SK-N-SH (cell line): ENCODE measurements at regions not wholly inside any gene's neighbourhood (a gene's known extent, or its start where the extent isn't known, plus 50 kb on each side); places are given as distances from the start of the nearest gene placed in this dataset.

ENCODE experiments used
- CTCF ChIA-PET: fragments of 300-600, 350-600 bp; formaldehyde crosslinking; extraction: SDS; loops from one replicate; lab custom pipeline; 2021; lab: Yijun Ruan, JAX
- POLR2A ChIA-PET: fragments of 350-600 bp; sonication (Branson Sonifier 250); formaldehyde crosslinking; extraction: SDS; loops from one replicate; lab custom pipeline; 2020; ENCODE audit warnings: antibody characterized with exemption, inconsistent platforms; lab: Yijun Ruan, JAX
- DNase-seq: peaks from one replicate; pipeline ENCODE4 v3.0.0; 2012
- H2AFZ ChIP-seq: fragments of 200-600 bp; sonication (generic); 2 replicates; pipeline ENCODE4 v1.8.1; 2016; ENCODE audit warnings: antibody characterized with exemption, mild to moderate bottlenecking, low read depth
- H3F3A ChIP-seq: fragments of 200-600 bp; sonication (generic); replicated peaks from 2 replicates; pipeline ENCODE3; 2016; ENCODE audit warnings: antibody characterized with exemption, mild to moderate bottlenecking; ENCODE audit not compliant: insufficient read depth
- H3K27ac ChIP-seq, 2 experiments: fragments of 200-500 bp in 1 of 2; fragments of 200-600 bp in 1 of 2; sonication (Bioruptor generic) in 1 of 2; sonication (generic), shearing (Covaris generic) in 1 of 2; 2 replicates each; pipeline versions ENCODE4 v1.5.1 to v1.6.1; 2014 to 2016; ENCODE audit warnings: low read depth in 2 of 2, inconsistent platforms in 1 of 2, low read length in 1 of 2, mild to moderate bottlenecking in 1 of 2, mixed read lengths in 1 of 2
- H3K27me3 ChIP-seq: fragments of 200-600 bp; sonication (generic), shearing (Covaris generic); 2 replicates; pipeline ENCODE4 v1.6.1; 2016; ENCODE audit warnings: mixed run types; ENCODE audit not compliant: insufficient read depth
- H3K36me3 ChIP-seq, 2 experiments: fragments of 200-500 bp in 1 of 2; fragments of 200-600 bp in 1 of 2; sonication (Bioruptor generic) in 1 of 2; sonication (generic) in 1 of 2; replicated peaks in 1 of 2; 2 replicates each; pipeline versions ENCODE3 to v1.5.1; 2014 to 2016; ENCODE audit warnings: low read length in 1 of 2, mild to moderate bottlenecking in 1 of 2; ENCODE audit not compliant: insufficient read depth in 2 of 2, control insufficient read depth in 1 of 2
- H3K4me1 ChIP-seq, 2 experiments: fragments of 200-500 bp in 1 of 2; fragments of 200-600 bp in 1 of 2; sonication (Bioruptor generic) in 1 of 2; sonication (generic), shearing (Covaris generic) in 1 of 2; 2 replicates each; pipeline versions ENCODE4 v1.5.1 to v1.6.1; 2014 to 2016; ENCODE audit warnings: low read depth in 1 of 2, low read length in 1 of 2, mixed run types in 1 of 2; ENCODE audit not compliant: insufficient read depth in 2 of 2, control insufficient read depth in 1 of 2
- H3K4me2 ChIP-seq: fragments of 200-600 bp; sonication (generic), shearing (Covaris generic); 2 replicates; pipeline ENCODE4 v1.6.1; 2017; ENCODE audit warnings: mixed run types
- H3K4me3 ChIP-seq, 2 experiments: fragments of 200-500 bp in 1 of 2; fragments of 200-600 bp in 1 of 2; sonication (Bioruptor generic) in 1 of 2; sonication (generic), shearing (Covaris generic) in 1 of 2; 2 replicates each; pipeline versions ENCODE4 v1.5.1 to v1.8.1; 2014 to 2016; ENCODE audit warnings: low read depth in 2 of 2, inconsistent platforms in 1 of 2, low read length in 1 of 2, mild to moderate bottlenecking in 1 of 2, mixed read lengths in 1 of 2, moderate library complexity in 1 of 2
- H3K79me2 ChIP-seq: fragments of 200-600 bp; sonication (generic); 2 replicates; pipeline ENCODE4 v1.8.1; 2017; ENCODE audit warnings: mild to moderate bottlenecking; ENCODE audit not compliant: insufficient read depth
- H3K9ac ChIP-seq: fragments of 200-600 bp; sonication (generic); 2 replicates; pipeline ENCODE4 v1.6.1; 2017; ENCODE audit warnings: mixed run types
- H3K9me2 ChIP-seq: fragments of 200-600 bp; sonication (generic); 2 replicates; pipeline ENCODE4 v1.6.1; 2017; ENCODE audit warnings: mixed run types
- H3K9me3 ChIP-seq: fragments of 200-600 bp; sonication (generic); 2 replicates; pipeline ENCODE4 v1.6.1; 2017; ENCODE audit warnings: mixed run types, mild to moderate bottlenecking, moderate library complexity
- H4K20me1 ChIP-seq: fragments of 200-600 bp; sonication (generic); 2 replicates; pipeline ENCODE4 v1.6.1; 2017; ENCODE audit warnings: mild to moderate bottlenecking, mixed run types; ENCODE audit not compliant: insufficient read depth
- CHD2 ChIP-seq: fragments of 150-350 bp; IDR thresholded peaks from 2 replicates; pipeline ENCODE4 v1.6.1; 2018; ENCODE audit warnings: low read length; ENCODE audit not compliant: partially characterized antibody
- ELF1 ChIP-seq: IDR thresholded peaks from 2 replicates; pipeline ENCODE4 v1.4.0; 2012
- FOSL2 ChIP-seq: IDR thresholded peaks from 2 replicates; pipeline ENCODE4 v1.4.0; 2012; ENCODE audit warnings: low read depth, mild to moderate bottlenecking, moderate library complexity, borderline replicate concordance
- FOXJ3 ChIP-seq: sonication (generic); formaldehyde crosslinking; IDR thresholded peaks from 2 replicates; pipeline ENCODE4 v1.5.1; 2020; ENCODE audit warnings: mild to moderate bottlenecking, missing genetic modification reagents
- GABPA ChIP-seq: IDR thresholded peaks from 2 replicates; pipeline ENCODE4 v1.4.0; 2012; ENCODE audit warnings: low read depth, mild to moderate bottlenecking
- GATA2 ChIP-seq: sonication (generic); formaldehyde crosslinking; IDR thresholded peaks from 2 replicates; pipeline ENCODE4 v1.5.0; 2020; ENCODE audit warnings: mild to moderate bottlenecking, missing genetic modification reagents
- JUND ChIP-seq: IDR thresholded peaks from 2 replicates; pipeline ENCODE4 v1.4.0; 2012
- NFIC ChIP-seq: IDR thresholded peaks from 2 replicates; pipeline ENCODE4 v1.4.0; 2012; ENCODE audit warnings: borderline replicate concordance
- NRF1 ChIP-seq: IDR thresholded peaks from 2 replicates; pipeline ENCODE4 v1.6.1; 2012; ENCODE audit warnings: low read depth, mild to moderate bottlenecking, low read length
- RAD21 ChIP-seq: IDR thresholded peaks from 2 replicates; pipeline ENCODE4 v1.6.1; 2012; ENCODE audit warnings: mild to moderate bottlenecking, low read length
- RCOR1 ChIP-seq: fragments of 150-350 bp; IDR thresholded peaks from 2 replicates; pipeline ENCODE4 v1.6.1; 2017; ENCODE audit warnings: antibody characterized with exemption, low read length
- RXRA ChIP-seq: IDR thresholded peaks from 2 replicates; pipeline ENCODE4 v1.4.0; 2012; ENCODE audit warnings: low read depth, mild to moderate bottlenecking, borderline replicate concordance
- SIN3A ChIP-seq: IDR thresholded peaks from 2 replicates; pipeline ENCODE4 v1.6.1; 2012; ENCODE audit warnings: low read depth, mild to moderate bottlenecking, low read length, moderate library complexity, borderline replicate concordance
- SMC3 ChIP-seq: IDR thresholded peaks from 2 replicates; pipeline ENCODE4 v1.6.1; 2012; ENCODE audit warnings: low read depth, low read length, improper control_type of control experiment
- TAF1 ChIP-seq: IDR thresholded peaks from 2 replicates; pipeline ENCODE4 v1.6.1; 2012; ENCODE audit warnings: low read depth, mild to moderate bottlenecking, low read length, moderate library complexity, borderline replicate concordance
- TEAD4 ChIP-seq: IDR thresholded peaks from 2 replicates; pipeline ENCODE4 v1.4.0; 2012; ENCODE audit warnings: mild to moderate bottlenecking, borderline replicate concordance; ENCODE audit not compliant: insufficient read depth
- YY1 ChIP-seq: IDR thresholded peaks from 2 replicates; pipeline ENCODE4 v1.4.0; 2012; ENCODE audit warnings: low read depth, mild to moderate bottlenecking
- WGBS: methylation state at CpG from one replicate; pipeline ENCODE4 v1.1.6; 2017; ENCODE audit warnings: low lambda C conversion rate; 5-methylcytosine and 5-hydroxymethylcytosine counted together
- TF ChIP-seq, protein P1 (sequence below): fragments of 200-600 bp; sonication (generic); IDR thresholded peaks from 2 replicates; pipeline ENCODE4 v1.6.1; 2017; ENCODE audit warnings: antibody characterized with exemption, mild to moderate bottlenecking, moderate library complexity
- TF ChIP-seq, protein P2 (sequence below): IDR thresholded peaks from 2 replicates; pipeline ENCODE4 v1.4.0; 2012; ENCODE audit warnings: low read depth, borderline replicate concordance
- TF ChIP-seq, protein P3 (sequence below): fragments of 150-350 bp; IDR thresholded peaks from 2 replicates; pipeline ENCODE4 v1.6.1; 2016; ENCODE audit warnings: mild to moderate bottlenecking, low read depth, low read length

DNA sequence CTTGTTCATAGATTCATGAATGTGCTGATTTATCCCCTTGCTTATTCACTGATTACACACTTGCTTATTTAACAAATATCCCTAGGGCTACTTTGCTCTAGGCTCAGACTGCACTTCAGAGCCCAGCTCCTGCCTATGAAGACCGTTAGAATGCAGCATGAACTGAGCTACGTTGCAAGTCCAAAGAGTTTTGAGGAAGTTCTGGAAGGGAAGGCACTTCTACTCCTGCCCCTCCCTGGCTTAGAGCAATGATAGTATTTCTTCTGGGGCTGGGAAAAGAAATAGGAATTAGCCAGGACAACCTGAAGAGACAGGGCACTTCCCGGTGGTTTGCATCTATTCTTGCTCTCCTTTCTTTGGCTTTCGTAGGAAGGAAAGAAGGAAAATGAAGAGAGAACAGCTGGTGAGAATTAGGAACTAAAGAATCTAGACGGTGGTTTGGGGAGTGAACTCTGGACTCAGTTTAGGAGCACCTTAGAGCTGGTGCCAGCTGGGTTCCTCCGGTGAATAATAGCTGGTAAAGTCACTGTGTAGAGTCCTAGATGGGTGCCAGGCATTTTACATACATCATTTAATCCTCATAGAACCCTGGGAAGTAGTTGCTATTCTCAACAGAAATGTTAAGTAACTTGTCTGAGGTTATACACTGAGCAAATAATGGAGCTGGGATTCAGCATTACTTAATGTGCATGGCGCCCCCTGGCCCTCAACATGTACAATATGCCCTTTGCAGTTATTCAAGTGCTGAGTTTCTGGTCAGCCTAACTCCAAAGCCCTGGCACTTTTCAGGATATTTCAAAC lies 65.9 kb downstream of the NDUFS5 start:
- H3K9me2 ChIP-seq = no peaks in the 10 kb centered on the region
- WGBS = 54% methylated on average over 7 of the region's 7 CpGs
- H4K20me1 ChIP-seq = no peaks in the 10 kb centered on the region
- TF ChIP-seq SMC3 = peak; percentile 73
- TF ChIP-seq RXRA = no peak
- no peak for TF ChIP-seq ELF1
- TF ChIP-seq, protein P1, sequence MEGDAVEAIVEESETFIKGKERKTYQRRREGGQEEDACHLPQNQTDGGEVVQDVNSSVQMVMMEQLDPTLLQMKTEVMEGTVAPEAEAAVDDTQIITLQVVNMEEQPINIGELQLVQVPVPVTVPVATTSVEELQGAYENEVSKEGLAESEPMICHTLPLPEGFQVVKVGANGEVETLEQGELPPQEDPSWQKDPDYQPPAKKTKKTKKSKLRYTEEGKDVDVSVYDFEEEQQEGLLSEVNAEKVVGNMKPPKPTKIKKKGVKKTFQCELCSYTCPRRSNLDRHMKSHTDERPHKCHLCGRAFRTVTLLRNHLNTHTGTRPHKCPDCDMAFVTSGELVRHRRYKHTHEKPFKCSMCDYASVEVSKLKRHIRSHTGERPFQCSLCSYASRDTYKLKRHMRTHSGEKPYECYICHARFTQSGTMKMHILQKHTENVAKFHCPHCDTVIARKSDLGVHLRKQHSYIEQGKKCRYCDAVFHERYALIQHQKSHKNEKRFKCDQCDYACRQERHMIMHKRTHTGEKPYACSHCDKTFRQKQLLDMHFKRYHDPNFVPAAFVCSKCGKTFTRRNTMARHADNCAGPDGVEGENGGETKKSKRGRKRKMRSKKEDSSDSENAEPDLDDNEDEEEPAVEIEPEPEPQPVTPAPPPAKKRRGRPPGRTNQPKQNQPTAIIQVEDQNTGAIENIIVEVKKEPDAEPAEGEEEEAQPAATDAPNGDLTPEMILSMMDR = peak; percentile 87
- no peak for TF ChIP-seq JUND
- TF ChIP-seq RAD21 = peak; percentile 87
- no peaks in the 10 kb centered on the region for H3K79me2 ChIP-seq
- DNase-seq = peak; percentile 52
- H2AFZ ChIP-seq = no peak overlapping the region
- POLR2A ChIA-PET = interaction anchor here (0.6 to 1.0 kb wide), 2 partner anchors 65 to 1005 kb away, joined by 3 read pairs; partner anchors contain the start of gene PPT1
- H3K36me3 ChIP-seq = no peaks in the 10 kb centered on the region
- H3F3A ChIP-seq = no peaks in the 10 kb centered on the region
- H3K4me1 ChIP-seq = peaks cover 3 to 4% of the 10 kb centered on the region in 2 experiments; a peak in 3 of 4 replicates
- H3K4me3 ChIP-seq = no peak overlapping the region
- CTCF ChIA-PET = interaction anchor here (0.6 to 2.5 kb wide), 22 partner anchors 10 to 328 kb away, joined by 3 to 24 read pairs (median 3); partner anchors contain the start of genes MYCBP and NDUFS5
- H3K27me3 ChIP-seq = no peaks in the 10 kb centered on the region
- H3K9ac ChIP-seq = no peak overlapping the region
- no peaks in the 10 kb centered on the region for H3K9me3 ChIP-seq
- no peak overlapping the region for H3K4me2 ChIP-seq
- no peak overlapping the region for H3K27ac ChIP-seq

DNA sequence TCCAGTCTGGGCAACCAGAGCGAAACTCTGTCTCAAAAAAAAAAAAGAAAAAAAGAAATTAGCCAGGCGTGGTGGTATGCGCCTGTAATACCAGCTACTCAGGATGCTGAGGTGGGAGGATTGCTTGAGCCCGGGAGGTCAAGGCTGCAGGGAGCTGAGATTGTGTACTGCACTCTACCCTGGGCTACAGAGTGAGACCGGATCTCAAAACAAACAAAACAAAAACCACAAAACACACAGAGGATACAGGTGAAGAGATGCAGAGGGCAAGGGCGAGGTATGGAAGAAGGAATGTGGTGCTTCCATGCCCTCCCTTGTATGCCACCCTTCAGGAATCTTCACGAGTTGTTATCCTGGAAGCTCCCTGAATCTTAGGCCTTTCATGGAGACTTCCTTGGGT lies 68.5 kb downstream of the NDUFS5 start:
- Histone ChIP-seq H3F3A (peaks cover 2% of the 10 kb centered on the region), H2AFZ (no peak overlapping the region), H3K4me2 (no peak overlapping the region), H3K9me2 (no peaks in the 10 kb centered on the region), H4K20me1 (no peaks in the 10 kb centered on the region), H3K27ac (no peak overlapping the region), H3K9me3 (no peaks in the 10 kb centered on the region), H3K4me3 (no peak overlapping the region), H3K27me3 (no peaks in the 10 kb centered on the region), H3K9ac (no peak overlapping the region), H3K36me3 (no peaks in the 10 kb centered on the region), H3K4me1 (peaks cover 7 to 9% of the 10 kb centered on the region in 2 experiments; a peak in 2 of 4 replicates), H3K79me2 (no peaks in the 10 kb centered on the region)
- 88% methylated on average over 7 of the region's 7 CpGs for WGBS
- DNase-seq = no peak
- ChIA-PET CTCF (no interaction called here), POLR2A (no interaction called here)
- TF ChIP-seq TAF1 (no peak), NRF1 (no peak), FOSL2 (no peak), ELF1 (no peak), FOXJ3 (no peak), SIN3A (no peak), GATA2 (CRISPR knock-in tag) (no peak), NFIC (no peak), GABPA (no peak), RXRA (no peak), CHD2 (no peak), JUND (no peak), RCOR1 (no peak), TEAD4 (no peak), YY1 (no peak)
- TF ChIP-seq, protein P1 = no peak
- TF ChIP-seq, protein P2, sequence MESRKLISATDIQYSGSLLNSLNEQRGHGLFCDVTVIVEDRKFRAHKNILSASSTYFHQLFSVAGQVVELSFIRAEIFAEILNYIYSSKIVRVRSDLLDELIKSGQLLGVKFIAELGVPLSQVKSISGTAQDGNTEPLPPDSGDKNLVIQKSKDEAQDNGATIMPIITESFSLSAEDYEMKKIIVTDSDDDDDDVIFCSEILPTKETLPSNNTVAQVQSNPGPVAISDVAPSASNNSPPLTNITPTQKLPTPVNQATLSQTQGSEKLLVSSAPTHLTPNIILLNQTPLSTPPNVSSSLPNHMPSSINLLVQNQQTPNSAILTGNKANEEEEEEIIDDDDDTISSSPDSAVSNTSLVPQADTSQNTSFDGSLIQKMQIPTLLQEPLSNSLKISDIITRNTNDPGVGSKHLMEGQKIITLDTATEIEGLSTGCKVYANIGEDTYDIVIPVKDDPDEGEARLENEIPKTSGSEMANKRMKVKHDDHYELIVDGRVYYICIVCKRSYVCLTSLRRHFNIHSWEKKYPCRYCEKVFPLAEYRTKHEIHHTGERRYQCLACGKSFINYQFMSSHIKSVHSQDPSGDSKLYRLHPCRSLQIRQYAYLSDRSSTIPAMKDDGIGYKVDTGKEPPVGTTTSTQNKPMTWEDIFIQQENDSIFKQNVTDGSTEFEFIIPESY = no peak
- TF ChIP-seq, protein P3, sequence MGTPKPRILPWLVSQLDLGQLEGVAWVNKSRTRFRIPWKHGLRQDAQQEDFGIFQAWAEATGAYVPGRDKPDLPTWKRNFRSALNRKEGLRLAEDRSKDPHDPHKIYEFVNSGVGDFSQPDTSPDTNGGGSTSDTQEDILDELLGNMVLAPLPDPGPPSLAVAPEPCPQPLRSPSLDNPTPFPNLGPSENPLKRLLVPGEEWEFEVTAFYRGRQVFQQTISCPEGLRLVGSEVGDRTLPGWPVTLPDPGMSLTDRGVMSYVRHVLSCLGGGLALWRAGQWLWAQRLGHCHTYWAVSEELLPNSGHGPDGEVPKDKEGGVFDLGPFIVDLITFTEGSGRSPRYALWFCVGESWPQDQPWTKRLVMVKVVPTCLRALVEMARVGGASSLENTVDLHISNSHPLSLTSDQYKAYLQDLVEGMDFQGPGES = no peak
